ENCODE measurements at regions not wholly inside any gene's neighbourhood (a gene's known extent, or its start where the extent isn't known, plus 50 kb on each side); places are given as distances from the start of the nearest gene placed in this dataset.

DNA sequence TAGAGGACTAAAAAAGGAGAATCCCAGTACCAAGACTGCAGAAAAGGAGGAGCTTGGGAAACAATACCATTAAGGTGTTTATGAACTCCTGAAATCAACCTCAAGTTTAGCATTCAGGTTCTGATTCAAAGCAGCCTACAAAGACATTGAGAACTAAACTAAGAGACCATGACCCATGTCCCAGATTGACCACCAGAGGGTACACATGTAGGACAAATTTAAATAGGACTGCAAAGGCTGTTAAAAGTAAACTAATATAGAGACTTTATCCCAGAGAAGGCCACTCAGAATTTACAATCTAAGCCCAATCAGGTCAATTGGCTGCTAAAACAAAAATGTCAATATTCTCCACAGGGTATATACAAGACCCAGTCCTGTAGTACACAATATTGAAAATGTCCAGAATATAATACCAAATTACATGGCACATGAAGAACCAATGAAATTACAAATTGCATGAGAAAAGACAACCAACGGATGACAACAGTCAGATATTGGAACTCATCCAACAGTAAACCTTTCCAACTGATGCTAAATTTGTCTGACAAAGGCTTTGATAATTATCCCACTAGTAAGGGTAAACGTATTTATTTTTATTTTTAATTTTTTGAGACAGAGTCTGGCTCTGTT is 682.4 kb downstream of the UQCRFS1 start:
- Histone ChIP-seq H3K27me3 (ENCODE audit: control insufficient read depth in 2 of 2, insufficient read depth in 2 of 2, low read length in 2 of 2) (no peaks in the 10 kb centered on the region), H3K4me1 (ENCODE audit: control insufficient read depth, extremely low read depth, insufficient read depth, low read length) (no peaks in the 10 kb centered on the region), H3K4me3 (replicated peaks in 1 of 3; ENCODE audit: insufficient read depth in 1 of 3, low read depth in 1 of 3, low read length in 3 of 3) (no peak overlapping the region), H3K36me3 (ENCODE audit: control insufficient read depth in 2 of 2, extremely low read depth in 1 of 2, insufficient read depth in 2 of 2, low read length in 2 of 2) (no peaks in the 10 kb centered on the region), H3K79me2 (ENCODE audit: control insufficient read depth, insufficient read depth, low read length) (no peaks in the 10 kb centered on the region), H3K9me3 (replicated peaks; ENCODE audit: control insufficient read depth, insufficient read depth, low read length) (no peaks in the 10 kb centered on the region), H3K27ac (ENCODE audit: insufficient read depth, low read depth, low read length) (no peak overlapping the region), H3K9ac (replicated peaks; ENCODE audit: extremely low read depth, insufficient read depth, low read length) (no peak overlapping the region), H3K9me1 (replicated peaks; ENCODE audit: control insufficient read depth, extremely low read depth, insufficient read depth, low read length) (no peaks in the 10 kb centered on the region), H2AFZ (ENCODE audit: low read depth, low read length) (no peak overlapping the region), H4K20me1 (replicated peaks; ENCODE audit: control insufficient read depth, extremely low read depth, insufficient read depth, low read length) (no peaks in the 10 kb centered on the region), H3K4me2 (ENCODE audit: insufficient read depth, low read length) (no peak overlapping the region)
- no TSS peak for BruUV-seq (replicated peaks)
- dilution Hi-C loops (cut with MboI; ENCODE audit: extremely low pct_ligation_motif_present, low sequenced_read_pairs) = no loop called here
- no peak for TF ChIP-seq JUN (IDR thresholded peaks at IDR 0.05; ENCODE audit: borderline replicate concordance, insufficient read depth, insufficient read length, low read depth)
- no peak for TF ChIP-seq POLR2A (IDR thresholded peaks at IDR 0.05; ENCODE audit: low read depth, low read length)
- no peak for TF ChIP-seq FOS (IDR thresholded peaks at IDR 0.05; ENCODE audit: borderline replicate concordance, insufficient read depth, low read length)
- TF ChIP-seq POLR2AphosphoS5 (IDR thresholded peaks at IDR 0.05; ENCODE audit: insufficient read depth, low read depth, low read length) = no peak
- TF ChIP-seq EZH2 (IDR thresholded peaks at IDR 0.05; ENCODE audit: borderline replicate concordance, low read depth, low read length, severe bottlenecking) = no peak
- TF ChIP-seq, protein P1, sequence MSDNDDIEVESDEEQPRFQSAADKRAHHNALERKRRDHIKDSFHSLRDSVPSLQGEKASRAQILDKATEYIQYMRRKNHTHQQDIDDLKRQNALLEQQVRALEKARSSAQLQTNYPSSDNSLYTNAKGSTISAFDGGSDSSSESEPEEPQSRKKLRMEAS (IDR thresholded peaks at IDR 0.05; ENCODE audit: insufficient read depth, insufficient read length) = no peak
- TF ChIP-seq GATA2 (IDR thresholded peaks at IDR 0.05; ENCODE audit: insufficient read depth, insufficient read length, low read depth, low read length) = no peak
- TF ChIP-seq, protein P2, sequence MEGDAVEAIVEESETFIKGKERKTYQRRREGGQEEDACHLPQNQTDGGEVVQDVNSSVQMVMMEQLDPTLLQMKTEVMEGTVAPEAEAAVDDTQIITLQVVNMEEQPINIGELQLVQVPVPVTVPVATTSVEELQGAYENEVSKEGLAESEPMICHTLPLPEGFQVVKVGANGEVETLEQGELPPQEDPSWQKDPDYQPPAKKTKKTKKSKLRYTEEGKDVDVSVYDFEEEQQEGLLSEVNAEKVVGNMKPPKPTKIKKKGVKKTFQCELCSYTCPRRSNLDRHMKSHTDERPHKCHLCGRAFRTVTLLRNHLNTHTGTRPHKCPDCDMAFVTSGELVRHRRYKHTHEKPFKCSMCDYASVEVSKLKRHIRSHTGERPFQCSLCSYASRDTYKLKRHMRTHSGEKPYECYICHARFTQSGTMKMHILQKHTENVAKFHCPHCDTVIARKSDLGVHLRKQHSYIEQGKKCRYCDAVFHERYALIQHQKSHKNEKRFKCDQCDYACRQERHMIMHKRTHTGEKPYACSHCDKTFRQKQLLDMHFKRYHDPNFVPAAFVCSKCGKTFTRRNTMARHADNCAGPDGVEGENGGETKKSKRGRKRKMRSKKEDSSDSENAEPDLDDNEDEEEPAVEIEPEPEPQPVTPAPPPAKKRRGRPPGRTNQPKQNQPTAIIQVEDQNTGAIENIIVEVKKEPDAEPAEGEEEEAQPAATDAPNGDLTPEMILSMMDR (IDR thresholded peaks at IDR 0.05; ENCODE audit: extremely low read depth in 1 of 2, insufficient read depth in 1 of 2, low read depth in 1 of 2, low read length in 2 of 2) = no peak
- no peak for TF ChIP-seq MYC (IDR thresholded peaks at IDR 0.05; ENCODE audit: low read depth, low read length)
- intact Hi-C loops (cut with micrococcal nuclease) = no loop called here
- ChIA-PET CTCF (no interaction called here), POLR2A (no interaction called here)
- FAIRE-seq = no peak
- no peak for DNase-seq (ENCODE audit: low read depth, low spot score)

Data from endothelial cell of umbilical vein (primary cell).